ENCODE measurements at regions not wholly inside any gene's neighbourhood (a gene's known extent, or its start where the extent isn't known, plus 50 kb on each side); places are given as distances from the start of the nearest gene placed in this dataset.

DNA sequence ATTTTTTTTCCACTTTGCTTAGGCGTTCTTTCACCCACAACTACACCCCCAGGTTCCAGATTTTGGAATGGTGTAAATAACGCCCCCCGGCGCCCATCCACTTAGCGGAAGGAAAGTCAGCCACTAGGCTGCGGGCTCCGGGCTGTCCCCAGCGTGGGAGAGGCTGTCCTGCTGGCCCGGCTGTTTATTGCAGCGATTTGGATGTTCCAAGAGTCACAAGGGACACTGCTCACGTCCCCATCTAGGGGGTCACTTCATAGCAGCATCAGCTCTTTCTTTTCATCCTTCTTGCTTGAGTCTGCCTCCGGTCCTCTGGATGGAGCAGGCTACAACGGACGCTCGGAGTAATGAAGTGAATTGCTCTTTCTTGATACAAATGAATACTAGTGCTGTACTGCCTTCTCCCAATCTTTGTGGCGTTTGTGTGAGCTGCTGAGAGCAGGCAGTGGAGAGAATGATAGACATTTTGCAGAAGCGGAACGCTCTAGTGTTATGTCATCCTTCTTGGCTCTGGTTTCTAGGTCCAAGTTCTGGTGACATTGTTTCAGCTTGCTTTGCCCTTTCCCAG is 50.7 kb upstream of the PAIP2B start:
- no peak for TF ChIP-seq ZNF560 (tag by site-specific recombination; IDR thresholded peaks at IDR 0.05; ENCODE audit: borderline replicate concordance)
- TF ChIP-seq ZNF2 (tag by site-specific recombination; IDR thresholded peaks at IDR 0.05): no peak
- no peak for TF ChIP-seq BCL11A (tag by site-specific recombination; IDR thresholded peaks at IDR 0.05; ENCODE audit: low read depth)
- TF ChIP-seq, protein P1, sequence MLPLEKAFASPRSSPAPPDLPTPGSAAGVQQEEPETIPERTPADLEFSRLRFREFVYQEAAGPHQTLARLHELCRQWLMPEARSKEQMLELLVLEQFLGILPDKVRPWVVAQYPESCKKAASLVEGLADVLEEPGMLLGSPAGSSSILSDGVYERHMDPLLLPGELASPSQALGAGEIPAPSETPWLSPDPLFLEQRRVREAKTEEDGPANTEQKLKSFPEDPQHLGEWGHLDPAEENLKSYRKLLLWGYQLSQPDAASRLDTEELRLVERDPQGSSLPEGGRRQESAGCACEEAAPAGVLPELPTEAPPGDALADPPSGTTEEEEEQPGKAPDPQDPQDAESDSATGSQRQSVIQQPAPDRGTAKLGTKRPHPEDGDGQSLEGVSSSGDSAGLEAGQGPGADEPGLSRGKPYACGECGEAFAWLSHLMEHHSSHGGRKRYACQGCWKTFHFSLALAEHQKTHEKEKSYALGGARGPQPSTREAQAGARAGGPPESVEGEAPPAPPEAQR (tag by site-specific recombination; IDR thresholded peaks at IDR 0.05): no peak
- TF ChIP-seq, protein P2, sequence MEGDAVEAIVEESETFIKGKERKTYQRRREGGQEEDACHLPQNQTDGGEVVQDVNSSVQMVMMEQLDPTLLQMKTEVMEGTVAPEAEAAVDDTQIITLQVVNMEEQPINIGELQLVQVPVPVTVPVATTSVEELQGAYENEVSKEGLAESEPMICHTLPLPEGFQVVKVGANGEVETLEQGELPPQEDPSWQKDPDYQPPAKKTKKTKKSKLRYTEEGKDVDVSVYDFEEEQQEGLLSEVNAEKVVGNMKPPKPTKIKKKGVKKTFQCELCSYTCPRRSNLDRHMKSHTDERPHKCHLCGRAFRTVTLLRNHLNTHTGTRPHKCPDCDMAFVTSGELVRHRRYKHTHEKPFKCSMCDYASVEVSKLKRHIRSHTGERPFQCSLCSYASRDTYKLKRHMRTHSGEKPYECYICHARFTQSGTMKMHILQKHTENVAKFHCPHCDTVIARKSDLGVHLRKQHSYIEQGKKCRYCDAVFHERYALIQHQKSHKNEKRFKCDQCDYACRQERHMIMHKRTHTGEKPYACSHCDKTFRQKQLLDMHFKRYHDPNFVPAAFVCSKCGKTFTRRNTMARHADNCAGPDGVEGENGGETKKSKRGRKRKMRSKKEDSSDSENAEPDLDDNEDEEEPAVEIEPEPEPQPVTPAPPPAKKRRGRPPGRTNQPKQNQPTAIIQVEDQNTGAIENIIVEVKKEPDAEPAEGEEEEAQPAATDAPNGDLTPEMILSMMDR (tag by site-specific recombination; IDR thresholded peaks at IDR 0.05): peak; percentile 93
- TF ChIP-seq, protein P3, sequence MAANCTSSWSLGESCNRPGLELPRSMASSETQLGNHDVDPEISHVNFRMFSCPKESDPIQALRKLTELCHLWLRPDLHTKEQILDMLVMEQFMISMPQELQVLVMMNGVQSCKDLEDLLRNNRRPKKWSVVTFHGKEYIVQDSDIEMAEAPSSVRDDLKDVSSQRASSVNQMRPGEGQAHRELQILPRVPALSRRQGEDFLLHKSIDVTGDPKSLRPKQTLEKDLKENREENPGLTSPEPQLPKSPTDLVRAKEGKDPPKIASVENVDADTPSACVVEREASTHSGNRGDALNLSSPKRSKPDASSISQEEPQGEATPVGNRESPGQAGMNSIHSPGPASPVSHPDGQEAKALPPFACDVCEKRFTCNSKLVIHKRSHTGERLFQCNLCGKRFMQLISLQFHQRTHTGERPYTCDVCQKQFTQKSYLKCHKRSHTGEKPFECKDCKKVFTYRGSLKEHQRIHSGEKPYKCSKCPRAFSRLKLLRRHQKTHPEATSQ (tag by site-specific recombination; IDR thresholded peaks at IDR 0.05): no peak
- TF ChIP-seq YY1 (tag by site-specific recombination; IDR thresholded peaks at IDR 0.05): no peak
- TF ChIP-seq ZNF16 (tag by site-specific recombination; IDR thresholded peaks at IDR 0.05; ENCODE audit: low read depth): no peak
- no peak for TF ChIP-seq GFI1B (tag by site-specific recombination; IDR thresholded peaks at IDR 0.05)
